Fibroblast of peridontal ligament (primary cell): ENCODE measurements at regions not wholly inside any gene's neighbourhood (a gene's known extent, or its start where the extent isn't known, plus 50 kb on each side); places are given as distances from the start of the nearest gene placed in this dataset.

Source experiments
- DNase-seq: peaks from one replicate; pipeline ENCODE4 v3.0.0-alpha.2; 2010; ENCODE audit errors: extremely low read depth

DNA sequence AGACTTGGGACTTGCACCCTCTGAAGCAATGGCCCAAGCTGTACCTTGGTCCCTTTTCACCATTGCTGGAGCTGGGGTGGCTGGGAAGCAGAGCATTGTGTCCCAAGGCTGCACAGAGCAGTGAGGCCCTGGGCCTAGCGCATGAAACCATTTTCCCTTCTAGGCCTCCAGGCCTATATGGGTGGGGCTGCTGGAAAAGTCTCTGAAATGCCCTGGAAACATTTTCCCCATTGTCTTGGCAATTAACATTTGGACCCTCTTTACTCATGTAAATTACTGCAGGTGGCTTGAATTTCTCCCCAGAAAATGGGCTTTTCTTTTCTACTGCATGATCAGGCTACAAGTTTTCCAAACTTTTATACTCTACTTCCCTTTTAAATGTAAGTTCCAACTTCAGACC lies 510.5 kb downstream of the SLITRK6 start:
- DNase-seq: no peak

- DNase-seq: no peak
These were observed 511.7 kb downstream of the SLITRK6 start for GRCh38 chr13:85287528-85287927.

DNA sequence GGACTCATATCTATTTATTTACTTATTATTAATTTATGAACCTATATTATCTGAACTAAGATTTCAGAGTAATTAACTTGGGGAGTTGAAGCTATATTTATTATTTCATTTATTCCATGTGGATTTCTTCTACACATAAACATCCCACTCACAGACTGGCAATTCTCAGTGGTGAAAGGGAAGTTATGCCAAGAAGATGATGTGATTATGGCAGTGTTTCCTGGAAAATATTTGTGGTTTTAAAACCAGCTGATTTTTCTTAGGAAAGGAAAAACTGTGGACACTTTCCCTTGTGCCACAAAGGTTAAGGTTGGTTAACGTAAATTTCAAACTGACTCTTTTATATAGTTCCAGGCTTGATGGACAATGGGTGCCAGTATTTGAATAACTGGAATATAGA lies 513.1 kb downstream of the SLITRK6 start:
- DNase-seq: peak; percentile 73

GRCh38 chr13:85284349-85284748 lies 514.9 kb downstream of the SLITRK6 start:
- no peak for DNase-seq

DNA sequence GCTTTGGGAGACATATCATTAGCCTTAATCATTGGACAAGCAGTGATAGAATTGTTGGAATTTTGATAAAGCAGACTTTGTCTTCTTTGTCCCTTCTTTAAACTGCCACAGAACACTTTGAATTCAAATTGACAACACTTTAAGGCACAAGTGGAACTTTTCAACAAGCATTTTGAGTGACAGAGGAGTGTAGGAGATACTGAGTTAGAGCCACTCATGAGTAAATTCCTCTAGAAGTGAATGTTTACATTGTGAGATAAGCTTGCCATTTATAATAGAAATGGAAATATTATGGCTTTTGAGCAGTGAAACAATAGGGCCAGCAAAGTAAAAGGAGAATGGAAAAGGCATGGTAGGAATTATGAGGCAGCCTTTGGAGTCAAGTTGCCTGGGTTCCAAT lies 515.8 kb downstream of the SLITRK6 start:
- DNase-seq: no peak

DNA sequence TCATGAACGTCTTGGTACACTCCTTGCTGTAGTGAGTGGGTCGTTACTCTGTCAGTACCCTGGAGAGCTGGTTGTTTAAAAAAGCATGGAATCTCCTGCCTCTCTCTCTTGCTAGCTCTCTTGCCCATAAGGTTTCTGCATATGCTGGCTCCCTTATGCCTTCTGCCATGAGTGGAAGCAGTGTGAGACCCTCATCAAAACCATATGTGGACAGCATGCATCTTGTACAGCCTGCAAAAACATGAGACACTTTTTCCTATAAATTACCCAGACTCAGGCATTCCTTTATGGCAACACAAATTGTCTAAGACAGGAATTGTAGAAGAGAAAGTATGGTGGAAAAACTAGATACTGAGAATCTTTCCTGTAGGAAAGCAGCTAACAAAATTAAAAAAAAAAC lies 516.3 kb downstream of the SLITRK6 start:
- DNase-seq: peak; percentile 28

- peak; percentile 26 for DNase-seq
These were observed 520.4 kb downstream of the SLITRK6 start for GRCh38 chr13:85278851-85279250.

GRCh38 chr13:85277748-85278147 lies 521.5 kb downstream of the SLITRK6 start:
- DNase-seq: peak; percentile 41

GRCh38 chr13:85266771-85267170 lies 532.4 kb downstream of the SLITRK6 start:
- DNase-seq: no peak

GRCh38 chr13:85266331-85266730 lies 532.9 kb downstream of the SLITRK6 start:
- DNase-seq: no peak

- no peak for DNase-seq
These were observed 533.9 kb downstream of the SLITRK6 start for GRCh38 chr13:85265296-85265695.

- no peak for DNase-seq
These were observed 536.7 kb downstream of the SLITRK6 start for GRCh38 chr13:85262499-85262898.

GRCh38 chr13:85261757-85262346 lies 537.4 kb downstream of the SLITRK6 start:
- DNase-seq: no peak

DNA sequence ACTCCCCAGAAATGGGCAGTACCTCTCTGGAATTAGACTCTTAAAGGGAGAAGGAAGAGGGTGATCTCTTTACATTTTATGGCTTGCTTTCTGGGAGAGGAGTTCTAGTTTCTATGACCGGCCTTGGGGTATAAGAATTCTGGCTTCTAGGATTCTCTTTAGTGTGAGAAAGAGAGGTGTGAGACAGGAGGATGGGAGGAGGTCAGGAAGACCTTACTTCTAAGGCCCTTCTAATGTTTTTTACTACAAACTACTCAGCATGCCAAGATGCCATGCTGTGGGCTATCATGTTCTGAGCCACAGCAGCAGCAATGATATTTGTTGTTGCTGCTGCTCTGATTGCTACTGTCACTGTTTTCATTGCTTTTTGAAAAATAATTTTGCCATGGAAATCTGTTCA lies 538.3 kb downstream of the SLITRK6 start:
- no peak for DNase-seq

DNA sequence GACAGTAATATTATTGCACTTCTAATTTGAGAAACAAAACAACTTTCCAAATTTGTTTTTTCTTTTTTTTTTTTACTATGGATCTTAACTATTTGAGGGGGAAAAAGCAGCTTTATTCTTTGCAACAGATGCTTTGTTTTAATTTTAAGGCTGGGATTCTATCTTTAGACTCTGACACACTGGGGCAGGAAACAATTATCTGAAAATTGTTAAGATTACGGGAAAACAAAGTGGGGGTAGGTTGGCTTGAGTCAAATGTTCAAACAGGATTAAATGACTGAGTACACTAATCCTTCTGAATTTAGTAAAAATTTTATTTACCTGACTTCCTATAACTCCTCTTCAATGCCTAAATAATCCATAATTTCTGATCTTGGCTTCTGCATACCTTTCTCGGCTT lies 543.2 kb downstream of the SLITRK6 start:
- peak; percentile 68 for DNase-seq

DNA sequence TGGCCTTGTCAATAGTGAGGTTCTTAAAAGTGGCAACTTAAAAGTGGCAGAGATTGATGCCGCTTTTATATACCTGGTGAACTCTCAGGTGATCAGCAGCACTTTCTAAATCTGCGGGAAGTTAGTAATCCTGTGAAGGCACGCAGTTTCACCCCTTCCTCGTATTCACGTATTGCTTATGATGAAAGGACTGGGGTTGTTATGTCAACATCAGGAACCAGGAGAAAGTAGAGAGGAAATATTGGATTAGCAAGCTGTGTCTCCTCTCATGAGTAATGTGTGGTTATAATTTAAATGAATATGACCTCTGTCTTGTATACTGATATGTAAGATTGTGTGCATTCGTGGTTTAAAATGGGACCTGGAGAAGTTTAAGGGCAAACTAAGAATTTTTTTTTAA lies 544.6 kb downstream of the SLITRK6 start:
- DNase-seq: peak; percentile 14

- no peak for DNase-seq
These were observed 550.1 kb downstream of the SLITRK6 start for GRCh38 chr13:85249151-85249550.

GRCh38 chr13:85247780-85248179 lies 551.4 kb downstream of the SLITRK6 start:
- DNase-seq: no peak

DNA sequence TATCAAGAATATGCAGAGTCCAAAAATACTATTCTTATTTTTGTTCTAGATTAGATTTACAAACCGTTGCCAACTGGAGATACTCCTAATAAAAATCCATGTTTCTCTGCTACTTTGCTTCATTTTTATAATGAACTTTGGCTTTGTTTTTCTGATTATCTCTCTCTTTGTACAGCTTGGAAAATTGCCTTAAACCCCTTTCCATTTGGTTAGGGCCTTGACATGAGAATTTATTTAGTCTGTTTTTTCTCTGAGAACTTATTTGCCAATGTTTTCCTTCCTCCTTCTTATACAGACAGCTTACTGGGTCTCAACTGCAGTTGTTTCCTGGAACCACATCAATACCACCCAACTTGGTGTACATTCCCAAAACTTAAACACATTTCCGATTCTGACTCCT lies 555.4 kb downstream of the SLITRK6 start:
- DNase-seq: no peak

DNA sequence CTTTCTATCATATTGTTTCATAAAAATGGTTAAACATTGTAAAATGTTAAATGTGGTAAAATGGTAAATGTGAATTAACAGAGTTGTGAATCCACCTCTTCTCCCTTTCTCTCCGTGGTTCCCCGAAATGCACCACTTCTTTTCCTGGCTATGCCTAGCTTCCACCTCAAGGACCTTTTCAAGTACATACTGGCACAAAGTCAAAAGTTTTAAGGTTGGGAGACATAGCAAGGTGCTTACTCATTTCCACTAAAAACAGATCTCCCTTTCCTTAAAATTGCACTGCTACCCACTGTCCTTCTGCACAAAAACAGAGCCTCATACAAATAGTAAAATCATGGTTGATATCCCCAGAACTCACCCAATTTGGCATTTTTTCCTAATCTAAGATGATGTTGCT lies 558.2 kb downstream of the SLITRK6 start:
- peak; percentile 35 for DNase-seq

DNA sequence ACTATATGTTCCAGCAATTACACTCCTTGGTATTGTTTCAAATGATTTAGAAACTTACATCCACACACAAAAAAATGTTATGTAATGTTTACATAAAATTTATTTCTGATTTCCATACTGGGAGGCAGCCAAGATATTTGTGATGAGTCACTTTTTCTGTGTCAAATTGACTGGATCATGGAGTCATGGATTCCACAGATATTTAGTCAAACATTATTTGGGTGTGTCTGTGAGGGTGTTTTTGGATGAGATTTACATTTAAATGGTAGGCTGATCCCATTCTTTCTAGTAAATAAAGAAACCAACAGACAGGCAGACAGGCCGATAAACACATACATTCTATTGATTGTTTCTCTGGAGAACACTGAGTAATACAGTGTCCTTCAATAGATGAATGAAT lies 562.8 kb downstream of the SLITRK6 start:
- peak; percentile 69 for DNase-seq

DNA sequence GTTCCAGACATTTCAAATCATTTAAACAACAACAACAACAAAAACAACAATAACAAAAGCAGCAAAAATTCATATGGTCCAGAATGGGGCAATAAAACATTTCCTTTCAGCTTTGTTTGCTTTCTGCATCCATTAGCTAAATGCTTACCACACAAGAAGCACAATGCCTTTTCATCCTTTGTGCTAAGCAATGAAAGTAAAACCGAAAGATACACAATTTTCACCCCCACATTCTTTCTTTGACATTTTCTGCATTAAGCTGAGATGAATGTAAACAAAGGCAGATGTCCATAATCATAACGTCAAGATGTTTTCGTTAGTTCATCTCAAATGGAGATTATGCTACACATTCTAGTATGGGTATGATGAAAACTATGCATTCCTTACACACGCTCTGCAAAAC lies 568.5 kb downstream of the SLITRK6 start:
- DNase-seq: peak; percentile 34

GRCh38 chr13:85228692-85229091 lies 570.5 kb downstream of the SLITRK6 start:
- no peak for DNase-seq

GRCh38 chr13:85223883-85224656 lies 575.1 kb downstream of the SLITRK6 start:
- peak; percentile 69 for DNase-seq
